Retina (tissue), 1 donor: ENCODE measurements at regions not wholly inside any gene's neighbourhood (a gene's known extent, or its start where the extent isn't known, plus 50 kb on each side); places are given as distances from the start of the nearest gene placed in this dataset.
A peak's percentile ranks its signal among the peaks of the same experiment; 100 is the strongest.
"Not testable (repeated sequence)": the region's sequence is repeated elsewhere in the genome, so short reads cannot be mapped to it uniquely, and the experiment has no call there.

ENCODE experiments used
- DNase-seq: peaks from one replicate; pipeline ENCODE4 v3.0.0-alpha.2; 2016

DNA sequence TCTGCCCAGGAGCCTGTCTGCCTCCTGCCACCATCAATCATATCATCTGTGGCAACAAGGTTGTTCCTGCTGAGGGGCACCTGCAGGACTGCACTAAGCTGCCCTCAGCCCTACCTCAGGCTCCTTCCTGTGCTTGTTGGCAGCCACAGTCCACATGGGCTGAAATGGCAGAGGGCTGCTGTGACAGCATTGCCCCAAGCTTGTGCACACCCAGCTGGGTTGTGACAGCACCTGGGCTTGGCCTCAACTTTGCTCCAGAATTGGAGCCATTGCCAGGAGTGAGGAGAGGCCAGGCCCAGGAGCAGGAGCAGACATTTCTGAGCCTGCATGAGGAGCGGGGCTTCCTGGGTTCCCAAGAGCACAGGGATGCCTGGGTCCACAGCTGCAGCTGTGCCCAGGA is 340.9 kb upstream of the CHRM2 start:
- no peak for DNase-seq

DNA sequence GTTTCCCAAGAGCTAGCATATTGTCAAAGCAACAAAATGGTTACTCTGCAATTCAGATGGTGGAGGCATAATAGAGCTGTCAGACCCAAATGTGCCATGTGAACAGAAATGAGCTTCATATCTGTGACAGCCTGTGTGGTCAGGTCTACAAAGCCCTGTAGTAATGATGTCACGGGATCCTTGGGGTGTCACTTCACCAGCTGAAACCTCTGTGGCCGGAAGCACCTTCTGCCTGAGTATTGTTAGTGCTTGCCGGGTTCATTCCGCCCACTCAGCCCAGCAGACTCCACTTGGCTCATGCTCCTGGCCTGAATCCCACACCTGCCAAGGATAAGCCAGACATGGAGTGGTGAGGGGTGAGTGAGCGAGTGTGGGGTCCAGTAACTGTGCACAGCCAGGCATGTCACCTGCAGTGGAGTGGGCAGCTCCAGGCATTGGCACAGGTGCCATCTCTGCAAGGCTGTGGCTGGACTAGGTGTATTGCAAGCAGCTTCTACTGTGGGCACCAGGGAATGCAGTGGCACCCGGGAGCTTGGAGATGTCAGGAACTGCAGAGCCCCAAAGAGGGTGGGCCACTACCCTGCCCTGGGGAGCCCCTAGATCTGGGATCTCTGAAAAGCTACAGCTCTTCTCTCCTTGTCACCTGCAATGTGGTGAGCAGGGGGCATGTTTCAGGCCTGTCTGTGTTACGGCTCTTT is 341.9 kb upstream of the CHRM2 start:
- no peak for DNase-seq

DNA sequence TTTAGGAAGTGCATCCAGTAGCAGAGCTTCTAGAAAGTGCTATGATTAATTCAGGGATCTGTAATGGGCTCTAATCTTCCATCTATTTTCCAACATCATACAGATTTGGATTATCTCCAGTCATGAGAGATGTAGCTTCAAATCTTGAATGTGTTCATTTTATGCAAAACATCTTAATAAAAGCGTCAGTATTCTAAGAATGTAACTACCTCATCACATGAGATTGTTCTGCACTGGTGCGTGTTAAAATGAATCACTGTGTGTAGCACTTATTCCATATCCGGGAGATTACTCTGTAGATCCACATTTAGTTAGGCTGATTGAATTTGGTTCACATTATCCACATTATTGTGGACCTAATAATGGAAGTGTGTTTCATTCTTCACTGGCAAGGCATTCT is 344.9 kb upstream of the CHRM2 start:
- no peak for DNase-seq

GRCh38 chr7:136517971-136518370 is 350.5 kb upstream of the CHRM2 start:
- no peak for DNase-seq

DNA sequence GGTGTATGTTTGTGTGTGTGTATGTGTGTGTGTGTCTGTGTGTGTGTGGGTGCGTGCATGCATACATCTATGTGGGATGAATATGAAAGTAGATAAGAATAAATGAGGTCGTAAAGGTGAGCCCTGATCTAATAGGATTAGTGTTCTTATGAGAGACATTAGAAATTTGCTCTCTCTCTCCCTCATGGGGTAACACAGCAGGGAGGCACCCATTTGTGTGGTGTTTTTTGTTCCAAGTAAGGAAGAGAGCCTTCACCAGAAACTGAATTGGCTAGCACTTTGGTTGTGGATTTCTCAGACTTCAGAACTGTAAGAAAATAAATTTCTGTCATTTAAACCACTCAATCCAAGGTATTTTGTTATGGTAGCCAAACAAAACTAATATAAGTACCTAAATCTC is 353.7 kb upstream of the CHRM2 start:
- no peak for DNase-seq

DNA sequence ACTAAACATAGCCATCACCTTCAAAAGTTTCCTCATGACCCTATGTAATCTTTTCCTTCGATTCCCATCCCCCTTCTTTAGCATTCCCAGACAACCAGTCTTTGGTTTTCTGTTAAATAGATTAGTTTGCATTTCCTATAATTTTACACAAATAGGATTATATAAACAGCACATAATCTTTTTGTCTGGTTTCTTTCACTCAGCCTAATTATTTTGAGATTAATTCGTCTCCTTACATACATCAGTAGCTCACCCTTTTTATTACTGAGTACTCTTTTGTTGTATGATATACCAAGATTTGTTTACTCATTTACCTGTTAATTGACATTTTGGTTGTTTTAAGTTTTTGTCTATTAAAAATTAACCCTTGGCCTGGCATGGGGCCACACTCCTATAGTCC is 354.7 kb upstream of the CHRM2 start:
- no peak for DNase-seq

DNA sequence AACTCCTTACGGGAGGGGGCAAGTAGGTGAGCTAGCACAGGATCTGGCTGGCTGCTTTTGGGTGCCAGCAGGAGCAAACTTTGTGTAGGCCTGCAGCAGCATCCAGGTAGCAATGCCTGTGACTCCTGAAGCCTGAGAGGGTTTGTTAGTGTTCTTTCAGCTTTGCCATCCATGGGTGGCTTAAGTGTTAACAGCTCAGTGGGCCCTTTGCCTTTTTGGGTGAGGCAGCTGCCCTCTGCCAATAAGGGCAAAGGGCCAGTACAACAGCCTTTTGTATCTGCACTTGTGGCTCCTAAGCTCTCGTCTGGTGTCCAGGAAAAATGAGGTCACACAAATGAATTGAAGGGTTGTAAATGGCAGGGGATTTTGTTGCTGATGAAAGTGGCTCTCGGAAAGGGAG is 359.0 kb upstream of the CHRM2 start:
- no peak for DNase-seq

- DNase-seq: no peak
Observed at GRCh38 chr7:136502162-136502561, 366.3 kb upstream of the CHRM2 start.

- no peak for DNase-seq
Observed at GRCh38 chr7:136501151-136501550, 367.3 kb upstream of the CHRM2 start.

DNA sequence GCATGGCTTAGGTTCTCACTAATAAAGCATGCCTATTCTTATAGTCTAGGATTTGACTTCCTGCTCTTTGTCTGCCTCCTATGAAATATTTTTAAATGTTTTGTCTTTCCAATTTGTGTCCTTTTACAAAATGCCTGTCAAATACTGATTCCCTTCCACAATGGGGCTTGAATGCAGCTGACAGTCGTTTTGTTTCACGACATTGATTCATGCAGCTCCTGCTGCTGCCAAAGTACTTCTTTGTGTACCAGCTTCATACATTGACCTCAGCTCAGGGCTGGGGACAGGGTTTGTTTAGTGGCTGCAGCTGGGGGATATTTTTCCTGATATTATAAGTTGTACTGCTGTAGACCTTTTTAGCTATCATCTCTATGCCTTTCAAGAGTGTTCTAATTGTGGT is 371.9 kb upstream of the CHRM2 start:
- no peak for DNase-seq

GRCh38 chr7:136495081-136495480 is 373.4 kb upstream of the CHRM2 start:
- no peak for DNase-seq

DNA sequence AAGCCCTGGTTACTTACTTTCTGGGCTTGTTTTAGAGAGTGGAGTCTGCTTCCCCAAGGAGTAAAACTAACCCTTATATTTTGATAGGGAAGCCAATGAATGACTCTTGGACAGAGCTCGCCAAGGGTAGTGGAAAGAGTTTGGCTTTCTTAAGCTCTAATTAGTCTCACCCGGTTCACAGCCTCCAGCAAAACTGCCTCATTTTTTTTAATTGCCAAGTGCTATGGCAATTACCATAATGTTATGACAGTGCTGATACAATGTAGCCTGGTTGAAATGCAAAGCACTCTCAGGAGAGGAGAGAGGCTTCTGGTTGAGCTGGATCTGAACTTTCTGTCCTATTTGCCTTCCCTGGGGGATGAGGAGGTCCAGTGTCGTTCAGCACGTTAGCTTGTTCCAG is 376.1 kb upstream of the CHRM2 start:
- DNase-seq: no peak

GRCh38 chr7:136489808-136490207 is 378.6 kb upstream of the CHRM2 start:
- no peak for DNase-seq

DNA sequence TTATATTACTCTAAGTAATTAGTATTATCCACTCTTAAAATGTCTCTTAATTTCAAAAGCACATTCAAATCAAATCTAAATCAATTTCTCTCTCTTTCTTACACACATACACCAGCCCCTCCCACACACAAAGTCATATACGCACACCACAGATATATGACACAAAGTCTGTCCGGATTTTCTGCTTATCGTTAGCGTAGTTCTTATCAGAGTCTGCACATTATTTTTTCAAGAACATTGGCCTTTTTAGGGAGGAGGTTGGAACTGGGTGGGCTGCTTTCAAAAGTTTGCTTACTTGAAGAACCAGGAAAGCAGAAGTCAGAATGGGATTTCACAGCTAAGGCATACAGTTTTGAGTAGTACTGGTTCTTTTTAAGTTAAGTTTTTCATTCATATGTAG is 387.6 kb upstream of the CHRM2 start:
- DNase-seq: no peak

GRCh38 chr7:136479922-136480321 is 388.5 kb upstream of the CHRM2 start:
- no peak for DNase-seq

GRCh38 chr7:136470179-136470578 is 398.3 kb upstream of the CHRM2 start:
- no peak for DNase-seq

- DNase-seq: no peak
Observed at GRCh38 chr7:136452949-136453348, 415.5 kb upstream of the CHRM2 start.

DNA sequence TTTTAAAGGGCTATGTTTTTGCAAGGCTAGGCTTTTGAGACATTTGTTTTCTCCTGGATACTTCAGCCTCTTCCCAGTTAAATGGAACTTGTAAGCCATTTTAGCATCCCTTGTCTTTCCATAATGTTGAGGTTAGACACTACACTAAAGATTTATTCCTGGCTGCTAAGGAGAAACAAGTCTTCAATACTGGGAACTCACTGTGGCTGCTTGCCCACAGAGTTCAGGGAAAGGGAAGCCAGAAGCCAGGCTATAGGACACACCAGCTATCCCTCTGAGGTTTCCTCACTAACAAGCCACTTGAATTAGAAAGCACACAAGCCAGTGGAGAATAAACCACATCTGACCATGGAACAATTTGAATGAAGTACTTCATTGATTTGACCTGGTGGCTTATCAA is 421.7 kb upstream of the CHRM2 start:
- DNase-seq: no peak

DNA sequence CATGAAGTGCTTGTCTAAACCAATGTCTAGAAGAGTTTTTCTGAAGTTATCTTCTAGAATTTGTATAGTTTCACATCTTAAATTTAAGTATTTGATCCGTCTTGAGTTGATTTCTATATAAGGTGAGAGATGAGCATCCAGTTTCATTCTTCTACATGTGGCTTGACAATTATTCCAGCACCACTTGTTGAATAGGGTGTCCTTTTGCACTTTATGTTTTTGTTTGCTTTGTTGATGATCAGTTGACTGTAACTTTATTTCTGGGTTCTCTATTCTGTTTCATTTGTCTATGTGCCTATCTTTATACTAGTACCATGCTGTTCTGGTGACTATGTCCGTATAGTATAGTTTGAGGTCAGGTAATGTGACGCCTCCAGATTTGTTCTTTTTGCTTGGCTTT is 426.6 kb upstream of the CHRM2 start:
- no peak for DNase-seq

- not testable (repeated sequence) for DNase-seq
Observed at GRCh38 chr7:136431736-136432135, 436.7 kb upstream of the CHRM2 start.

DNA sequence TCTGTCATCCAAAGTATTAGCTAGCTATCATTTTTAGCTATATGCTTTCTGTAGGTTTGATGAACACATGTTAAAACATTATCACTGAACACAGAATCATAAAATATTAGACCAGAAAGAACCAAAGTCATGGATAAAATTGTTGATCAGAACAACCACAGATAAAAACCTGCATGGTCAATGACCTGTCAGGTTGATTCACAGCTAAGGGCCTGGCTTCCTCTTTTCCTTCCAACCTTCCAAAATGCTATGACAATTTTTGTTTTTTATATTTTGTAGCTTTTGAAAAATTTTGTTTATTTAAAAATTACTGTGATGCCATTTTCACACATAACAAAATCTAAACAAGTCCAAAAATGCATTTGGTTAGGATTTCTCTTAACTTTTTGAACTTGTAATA is 444.4 kb upstream of the CHRM2 start:
- no peak for DNase-seq

DNA sequence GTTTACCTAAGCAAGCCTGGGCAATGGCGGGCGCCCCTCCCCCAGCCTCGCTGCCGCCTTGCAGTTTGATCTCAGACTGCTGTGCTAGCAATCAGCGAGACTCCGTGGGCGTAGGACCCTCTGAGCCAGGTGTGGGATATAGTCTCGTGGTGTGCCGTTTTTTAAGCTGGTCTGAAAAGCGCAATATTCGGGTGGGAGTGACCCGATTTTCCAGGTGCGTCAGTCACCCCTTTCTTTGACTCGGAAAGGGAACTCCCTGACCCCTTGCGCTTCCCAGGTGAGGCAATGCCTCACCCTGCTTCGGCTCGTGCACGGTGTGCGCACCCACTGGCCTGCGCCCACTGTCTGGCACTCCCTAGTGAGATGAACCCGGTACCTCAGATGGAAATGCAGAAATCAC is 442.6 kb upstream of the MTPN start:
- DNase-seq: not testable (repeated sequence)

- DNase-seq: no peak
Observed at GRCh38 chr7:136412952-136413351, 435.8 kb upstream of the MTPN start.

DNA sequence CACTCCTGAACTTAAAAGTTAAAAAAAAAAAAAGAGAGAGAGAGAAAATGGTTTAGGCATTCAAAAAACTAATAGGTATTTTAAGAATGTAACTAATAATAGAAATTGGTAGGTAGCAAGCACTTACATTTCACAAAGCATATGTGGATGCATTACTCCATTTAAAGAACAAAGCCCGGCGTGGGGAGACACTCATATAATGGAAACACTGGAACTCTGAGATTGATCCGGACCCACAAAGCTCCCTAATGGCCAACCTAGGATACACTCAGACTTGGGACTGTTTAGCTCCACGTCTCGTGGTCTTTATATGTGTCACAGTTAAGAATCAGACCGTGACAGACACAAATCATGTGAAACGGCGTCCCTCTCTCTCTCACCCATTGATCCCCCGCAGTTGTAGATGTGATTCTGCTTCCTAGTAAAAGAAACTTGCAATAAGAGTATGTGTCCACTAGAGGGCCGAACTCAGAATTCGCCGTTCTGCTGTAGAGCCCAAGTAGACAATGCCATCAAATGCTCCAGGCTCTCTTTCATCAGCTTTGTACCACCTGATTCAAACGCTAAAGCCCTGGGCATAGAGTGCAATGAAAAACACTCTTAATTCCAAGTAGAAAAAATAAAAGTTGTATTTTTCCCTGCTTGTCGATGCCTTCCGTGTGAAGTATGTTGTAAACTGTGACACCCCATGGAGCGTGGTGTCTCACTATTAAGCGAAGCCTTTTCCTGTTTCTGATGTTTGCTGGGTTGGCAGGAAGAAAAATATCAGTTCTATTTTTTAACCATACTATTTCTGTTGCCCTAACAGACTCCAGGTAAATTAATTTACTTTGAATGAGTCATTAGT is 429.0 kb upstream of the MTPN start:
- peak; percentile 74 for DNase-seq

GRCh38 chr7:136403591-136403990 is 426.4 kb upstream of the MTPN start:
- no peak for DNase-seq
